ENCODE measurements at regions not wholly inside any gene's neighbourhood (a gene's known extent, or its start where the extent isn't known, plus 50 kb on each side); places are given as distances from the start of the nearest gene placed in this dataset.

- no peak for TF ChIP-seq POLR2A (IDR thresholded peaks at IDR 0.05)
- TF ChIP-seq CTCF (IDR thresholded peaks at IDR 0.05 in 4 of 5, conservative IDR thresholded peaks at IDR 0.05 in 1 of 5) = no peak
These were observed 138.3 kb upstream of the TEX13D start for GRCh38 chrX:124194199-124194598.

Measured in gastrocnemius medialis (tissue), 4 donors.